PC-9 (cell line): ENCODE measurements at regions not wholly inside any gene's neighbourhood (a gene's known extent, or its start where the extent isn't known, plus 50 kb on each side); places are given as distances from the start of the nearest gene placed in this dataset.
"Not testable (repeated sequence)": the region's sequence is repeated elsewhere in the genome, so short reads cannot be mapped to it uniquely, and the experiment has no call there.

Experiments
- BruUV-seq: library from RNA; stranded (reverse); fragments of 400-500 nt; replicated peaks from 2 replicates; lab custom pipeline; 2021; lab: Mats Ljungman, UMichigan
- CTCF ChIA-PET: fragments of 300-600 bp; sonication (Branson Sonifier 250); formaldehyde crosslinking; loops from one replicate; lab custom pipeline; 2022; ENCODE audit warnings: antibody characterized with exemption; lab: Charles Lee
- POLR2A ChIA-PET: fragments of 300-600 bp; sonication (Branson Sonifier 250); formaldehyde crosslinking; loops from one replicate; lab custom pipeline; 2022; ENCODE audit warnings: antibody characterized with exemption; ENCODE audit not compliant: unreplicated experiment; lab: Charles Lee
- DNase-seq, 2 experiments: peaks; one replicate each; pipeline versions ENCODE4 v3.0.0 to v3.0.0-alpha.2; 2015 to 2022; ENCODE audit warnings: mixed read lengths in 1 of 2
- H2AFZ ChIP-seq: fragments of 200-600 bp; sonication (generic); 2 replicates; pipeline ENCODE4 v1.8.1; 2017; ENCODE audit warnings: antibody characterized with exemption
- H3F3A ChIP-seq: fragments of 200-600 bp; sonication (generic); 2 replicates; pipeline ENCODE4 v1.8.1; 2017; ENCODE audit warnings: antibody characterized with exemption, mild to moderate bottlenecking, low read depth; ENCODE audit not compliant: insufficient read depth
- H3K27ac ChIP-seq: fragments of 200-600 bp; sonication (generic); 2 replicates; pipeline ENCODE4 v1.6.1; 2016; ENCODE audit warnings: mixed run types
- H3K27me3 ChIP-seq: fragments of 200-600 bp; sonication (generic); 2 replicates; pipeline ENCODE4 v1.6.1; 2016; ENCODE audit warnings: low read depth, mixed run types; ENCODE audit not compliant: insufficient read depth
- H3K36me3 ChIP-seq: fragments of 200-600 bp; sonication (generic); 2 replicates; pipeline ENCODE4 v1.6.1; 2016; ENCODE audit warnings: low read depth, mixed run types
- H3K4me1 ChIP-seq: fragments of 200-600 bp; sonication (generic); replicated peaks from 2 replicates; pipeline ENCODE4 v1.6.1; 2016; ENCODE audit warnings: mixed run types; ENCODE audit not compliant: insufficient read depth
- H3K4me2 ChIP-seq: fragments of 200-600 bp; sonication (generic); 2 replicates; pipeline ENCODE4 v1.6.1; 2017; ENCODE audit warnings: mixed run types
- H3K4me3 ChIP-seq: fragments of 200-600 bp; sonication (generic); 2 replicates; pipeline ENCODE4 v1.6.1; 2016; ENCODE audit warnings: mixed run types
- H3K79me2 ChIP-seq: fragments of 200-600 bp; sonication (generic); 2 replicates; pipeline ENCODE4 v1.6.1; 2017; ENCODE audit warnings: low read depth, mixed run types
- H3K9me2 ChIP-seq: fragments of 200-600 bp; sonication (generic); 2 replicates; pipeline ENCODE4 v1.8.1; 2017; ENCODE audit warnings: mild to moderate bottlenecking; ENCODE audit not compliant: insufficient read depth
- H3K9me3 ChIP-seq: fragments of 200-600 bp; sonication (generic); 2 replicates; pipeline ENCODE4 v1.8.1; 2016; ENCODE audit warnings: low read depth; ENCODE audit not compliant: insufficient read depth
- H4K20me1 ChIP-seq: fragments of 200-600 bp; sonication (generic); 2 replicates; pipeline ENCODE4 v1.8.1; 2017; ENCODE audit not compliant: insufficient read depth
- CTCF ChIP-seq: fragments of 200-600 bp; sonication (generic); conservative IDR thresholded peaks from 2 replicates; pipeline ENCODE4 v1.6.1; 2017; ENCODE audit warnings: mixed run types, antibody characterized with exemption, mild to moderate bottlenecking, moderate library complexity
- EZH2 ChIP-seq: fragments of 200-600 bp; sonication (generic); IDR thresholded peaks from 2 replicates; pipeline ENCODE4 v1.8.0; 2017; ENCODE audit warnings: antibody characterized with exemption, low read depth
- intact Hi-C: fragments of 100-400 bp; cut with micrococcal nuclease; formaldehyde crosslinking; loops from one replicate; pipeline ENCODE4 v1.10.0; 2022; ENCODE audit not compliant: unreplicated experiment

GRCh38 chr20:25991051-25991755, 294.6 kb upstream of the ZNF337 start:
- POLR2A ChIA-PET, result no interaction called here

GRCh38 chr20:25989686-25990085, 293.0 kb upstream of the ZNF337 start:
- DNase-seq, H3K9me2 ChIP-seq, H3K4me3 ChIP-seq, BruUV-seq, H3K4me2 ChIP-seq, H3K79me2 ChIP-seq, H3K9me3 ChIP-seq, H3F3A ChIP-seq, H2AFZ ChIP-seq, CTCF ChIA-PET, H3K4me1 ChIP-seq, H4K20me1 ChIP-seq, POLR2A ChIA-PET, H3K27me3 ChIP-seq, H3K36me3 ChIP-seq, H3K27ac ChIP-seq, intact Hi-C loops: not testable (repeated sequence)

More at GRCh38 chr20:25991051-25991755, 294.6 kb upstream of the ZNF337 start:
- Histone ChIP-seq H4K20me1 (no peaks in the 10 kb centered on the region), H3K4me3 (no peak overlapping the region), H3K9me3 (no peaks in the 10 kb centered on the region), H3F3A (no peaks in the 10 kb centered on the region), H3K36me3 (no peaks in the 10 kb centered on the region), H3K4me2 (no peak overlapping the region), H3K79me2 (no peaks in the 10 kb centered on the region), H2AFZ (no peak overlapping the region), H3K27me3 (no peaks in the 10 kb centered on the region), H3K9me2 (no peaks in the 10 kb centered on the region), H3K27ac (no peak overlapping the region), H3K4me1 (no peaks in the 10 kb centered on the region)
- TF ChIP-seq CTCF (no peak), EZH2 (no peak)
- CTCF ChIA-PET, result no interaction called here
- BruUV-seq, result no TSS peak
- DNase-seq, result no peak
- intact Hi-C loops, result no loop called here

- H3K27ac ChIP-seq, result no peak overlapping the region
- ChIA-PET CTCF (no interaction called here), POLR2A (no interaction called here)
- BruUV-seq, result no TSS peak
- H3F3A ChIP-seq, result no peaks in the 10 kb centered on the region
- DNase-seq, result no peak
- no peak overlapping the region for H3K4me2 ChIP-seq
- intact Hi-C loops, result no loop called here
- H3K4me3 ChIP-seq, result no peak overlapping the region
- no peaks in the 10 kb centered on the region for H3K9me3 ChIP-seq
- no peaks in the 10 kb centered on the region for H4K20me1 ChIP-seq
- H3K4me1 ChIP-seq, result no peaks in the 10 kb centered on the region
- no peaks in the 10 kb centered on the region for H3K36me3 ChIP-seq
- H3K27me3 ChIP-seq, result no peaks in the 10 kb centered on the region
- TF ChIP-seq CTCF (no peak), EZH2 (no peak)
- H2AFZ ChIP-seq, result no peak overlapping the region
- H3K79me2 ChIP-seq, result no peaks in the 10 kb centered on the region
- no peaks in the 10 kb centered on the region for H3K9me2 ChIP-seq
Measured at GRCh38 chr20:25989196-25989595, 292.5 kb upstream of the ZNF337 start.

- H3K4me2 ChIP-seq, CTCF ChIA-PET, BruUV-seq: not testable (repeated sequence)
Measured at GRCh38 chr20:25987928-25988560, 291.4 kb upstream of the ZNF337 start.

More at GRCh38 chr20:25987928-25988560, 291.4 kb upstream of the ZNF337 start:
- H3K4me1 ChIP-seq, H3K4me3 ChIP-seq, H3K9me2 ChIP-seq, H3K27me3 ChIP-seq, H3K79me2 ChIP-seq, H3K27ac ChIP-seq, H3K36me3 ChIP-seq, H3F3A ChIP-seq, H3K9me3 ChIP-seq, POLR2A ChIA-PET, DNase-seq, H4K20me1 ChIP-seq, intact Hi-C loops, H2AFZ ChIP-seq: not testable (repeated sequence)
